IMR-90 (cell line): ENCODE measurements at regions not wholly inside any gene's neighbourhood (a gene's known extent, or its start where the extent isn't known, plus 50 kb on each side); places are given as distances from the start of the nearest gene placed in this dataset.

Experiments
- ATAC-seq: fragments of 200-7000 bp; cut with Tn5 transposase; 2 replicates; pipeline ENCODE4 v1.9.1; 2020; ENCODE audit warnings: low read depth, mild to moderate bottlenecking, moderate library complexity
- BruUV-seq: library from RNA; stranded (reverse); fragments of 400-500 nt; replicated peaks from 2 replicates; lab custom pipeline; 2021; lab: Mats Ljungman, UMichigan
- CTCF ChIA-PET: fragments of 300-600 bp; formaldehyde crosslinking; extraction: SDS; loops from one replicate; lab custom pipeline; 2021; ENCODE audit warnings: antibody characterized with exemption; lab: Yijun Ruan, JAX
- POLR2A ChIA-PET: fragments of 300-600 bp; sonication (Branson Sonifier 250); formaldehyde crosslinking; loops from one replicate; lab custom pipeline; 2022; ENCODE audit warnings: antibody characterized with exemption; ENCODE audit not compliant: unreplicated experiment; lab: Charles Lee
- DNase-seq: peaks from one replicate; pipeline ENCODE4 v3.0.0; 2013
- H2AFZ ChIP-seq: replicated peaks from 2 replicates; pipeline ENCODE3; 2013; ENCODE audit warnings: low read length, mild to moderate bottlenecking; ENCODE audit not compliant: poor library complexity
- H2AK5ac ChIP-seq: 2 replicates; pipeline ENCODE4 v1.6.1; 2013; ENCODE audit warnings: low read depth, low read length, inconsistent platforms
- H2AK9ac ChIP-seq: replicated peaks from 2 replicates; pipeline ENCODE3; 2013; ENCODE audit warnings: mild to moderate bottlenecking, low read depth, low read length, moderate library complexity; ENCODE audit not compliant: poor library complexity
- H2BK120ac ChIP-seq: 2 replicates; pipeline ENCODE4 v1.6.1; 2013; ENCODE audit warnings: low read depth, low read length, inconsistent platforms
- H2BK15ac ChIP-seq: 3 replicates; pipeline ENCODE4 v1.6.1; 2013; ENCODE audit warnings: low read depth, low read length, inconsistent platforms
- H2BK20ac ChIP-seq: 2 replicates; pipeline ENCODE4 v1.6.1; 2013; ENCODE audit warnings: low read depth, mild to moderate bottlenecking, inconsistent platforms, low read length, moderate library complexity
- H2BK5ac ChIP-seq: 2 replicates; pipeline ENCODE4 v1.6.1; 2013; ENCODE audit warnings: mild to moderate bottlenecking, low read depth, low read length, inconsistent platforms; ENCODE audit not compliant: poor library complexity, severe bottlenecking
- H3K14ac ChIP-seq: replicated peaks from 2 replicates; pipeline ENCODE4 v1.6.1; 2013; ENCODE audit warnings: low read depth, low read length, inconsistent platforms
- H3K18ac ChIP-seq: 2 replicates; pipeline ENCODE4 v1.6.1; 2013; ENCODE audit warnings: low read depth, low read length, control low read depth
- H3K23ac ChIP-seq: 2 replicates; pipeline ENCODE4 v1.6.1; 2013; ENCODE audit warnings: low read depth, low read length, inconsistent platforms
- H3K27ac ChIP-seq: 2 replicates; pipeline ENCODE4 v1.5.1; 2013; ENCODE audit warnings: mild to moderate bottlenecking, control low read depth, low read length; ENCODE audit not compliant: insufficient read depth
- H3K27me3 ChIP-seq: 2 replicates; pipeline ENCODE4 v1.6.1; 2013; ENCODE audit warnings: low read length; ENCODE audit not compliant: control insufficient read depth, insufficient read depth
- H3K36me3 ChIP-seq: 2 replicates; pipeline ENCODE4 v1.6.1; 2013; ENCODE audit warnings: low read length, mixed read lengths; ENCODE audit not compliant: control insufficient read depth, insufficient read depth
- H3K4ac ChIP-seq: 2 replicates; pipeline ENCODE4 v1.6.1; 2013; ENCODE audit warnings: low read depth, low read length, inconsistent platforms
- H3K4me1 ChIP-seq: 2 replicates; pipeline ENCODE4 v1.6.1; 2013; ENCODE audit warnings: low read length, mixed read lengths; ENCODE audit not compliant: control insufficient read depth, insufficient read depth
- H3K4me2 ChIP-seq: 2 replicates; pipeline ENCODE4 v1.6.1; 2013; ENCODE audit warnings: low read depth, mild to moderate bottlenecking, control low read depth, low read length, moderate library complexity
- H3K4me3 ChIP-seq: 2 replicates; pipeline ENCODE4 v1.5.1; 2013; ENCODE audit warnings: low read depth, mild to moderate bottlenecking, control low read depth, low read length, moderate library complexity; ENCODE audit not compliant: insufficient read depth
- H3K56ac ChIP-seq: 2 replicates; pipeline ENCODE4 v1.6.1; 2013; ENCODE audit warnings: low read length, inconsistent platforms; ENCODE audit not compliant: insufficient read depth; ENCODE audit errors: extremely low read depth
- H3K79me1 ChIP-seq, 2 experiments: 2 replicates each; pipeline ENCODE4 v1.6.1; 2013; ENCODE audit warnings: low read length in 2 of 2, inconsistent platforms in 1 of 2, low read depth in 1 of 2
- H3K9ac ChIP-seq: 2 replicates; pipeline ENCODE4 v1.6.1; 2013; ENCODE audit warnings: low read depth, low read length, control low read depth
- H3K9me1 ChIP-seq: 2 replicates; pipeline ENCODE4 v1.6.1; 2013; ENCODE audit warnings: low read length, inconsistent platforms; ENCODE audit not compliant: insufficient read depth
- H3K9me3 ChIP-seq: 2 replicates; pipeline ENCODE4 v1.6.1; 2013; ENCODE audit warnings: low read length; ENCODE audit not compliant: control insufficient read depth, insufficient read depth
- H4K20me1 ChIP-seq: 2 replicates; pipeline ENCODE4 v1.6.1; 2013; ENCODE audit warnings: low read length, inconsistent platforms; ENCODE audit not compliant: insufficient read depth
- H4K5ac ChIP-seq: 2 replicates; pipeline ENCODE4 v1.6.1; 2013; ENCODE audit warnings: mild to moderate bottlenecking, low read depth, low read length, control low read depth
- H4K8ac ChIP-seq, 2 experiments: 2 replicates each; pipeline ENCODE4 v1.6.1; 2013; ENCODE audit warnings: low read depth in 2 of 2, low read length in 2 of 2, control low read depth in 1 of 2, inconsistent platforms in 1 of 2
- H4K91ac ChIP-seq: 2 replicates; pipeline ENCODE4 v1.6.1; 2013; ENCODE audit warnings: low read depth, low read length, inconsistent platforms; ENCODE audit not compliant: insufficient read depth
- CEBPB ChIP-seq: IDR thresholded peaks from 2 replicates; pipeline ENCODE4 v1.6.1; 2012; ENCODE audit warnings: low read depth, low read length, improper control_type of control experiment
- NFE2L2 ChIP-seq: fragments of 150-350 bp; IDR thresholded peaks from 2 replicates; pipeline ENCODE4 v1.6.1; 2016; ENCODE audit warnings: low read depth, mild to moderate bottlenecking, low read length
- POLR2A ChIP-seq: IDR thresholded peaks from 2 replicates; pipeline ENCODE4 v1.6.1; 2012; ENCODE audit warnings: mild to moderate bottlenecking, low read depth, low read length
- whole genome bisulfite sequencing, 2 experiments: methylation state at CpG; one replicate each; pipeline versions ENCODE4 v1.1.5 to v1.1.7; 2013; ENCODE audit warnings: missing lambda C conversion rate in 2 of 2; ENCODE audit not compliant: insufficient read length in 1 of 2; ENCODE audit errors: extremely low coverage in 2 of 2; 5-methylcytosine and 5-hydroxymethylcytosine counted together
- dilution Hi-C: fragments of 300-500 bp; cut with HindIII; formaldehyde crosslinking; loops from one replicate; pipeline ENCODE4 v1.14.3; 2018; ENCODE audit warnings: low sequenced_read_pairs; ENCODE audit not compliant: unreplicated experiment
- in situ Hi-C: fragments of 300-500 bp; cut with MboI; formaldehyde crosslinking; loops from 3 replicates; pipeline ENCODE4 v1.14.3; 2019; ENCODE audit warnings: low sequenced_read_pairs, inconsistent platforms, mixed read lengths
- intact Hi-C: fragments of 100-400 bp; cut with micrococcal nuclease; formaldehyde crosslinking; loops from 2 replicates; pipeline ENCODE4 v1.10.0; 2022

GRCh38 chr15:31526916-31527690 is 200.5 kb downstream of the KLF13 start:
- H3K4ac ChIP-seq: no peak overlapping the region
- ChIA-PET POLR2A (no interaction called here), CTCF (no interaction called here)
- H3K23ac ChIP-seq: no peak overlapping the region
- H3K4me3 ChIP-seq: no peak overlapping the region
- no peak overlapping the region for H2BK20ac ChIP-seq
- H3K4me2 ChIP-seq: no peak overlapping the region
- H3K18ac ChIP-seq: no peak overlapping the region
- DNase-seq: no peak
- dilution Hi-C loops (no loop called here), in situ Hi-C loops (no loop called here), intact Hi-C loops (no loop called here)
- no peaks in the 10 kb centered on the region for H3K79me1 ChIP-seq
- H4K91ac ChIP-seq: no peak overlapping the region
- H2AK9ac ChIP-seq: no peak overlapping the region
- no peaks in the 10 kb centered on the region for H3K9me3 ChIP-seq
- BruUV-seq: no TSS peak
- no peak overlapping the region for H2BK15ac ChIP-seq
- no peak overlapping the region for H3K14ac ChIP-seq
- H2AK5ac ChIP-seq: no peak overlapping the region
- no peak overlapping the region for H3K9ac ChIP-seq
- H3K4me1 ChIP-seq: no peaks in the 10 kb centered on the region
- no peak for ATAC-seq
- H4K8ac ChIP-seq: no peak overlapping the region
- no peak overlapping the region for H2AFZ ChIP-seq
- no peak overlapping the region for H2BK5ac ChIP-seq
- no peak overlapping the region for H3K27ac ChIP-seq
- H3K36me3 ChIP-seq: no peaks in the 10 kb centered on the region
- WGBS, 2 experiments: no CpG with 5 or more reads among the region's 15 CpGs
- no peak overlapping the region for H4K5ac ChIP-seq
- no peak overlapping the region for H3K56ac ChIP-seq
- H3K27me3 ChIP-seq: peaks cover 23% of the 10 kb centered on the region
- TF ChIP-seq NFE2L2 (no peak), POLR2A (no peak), CEBPB (no peak)
- no peaks in the 10 kb centered on the region for H4K20me1 ChIP-seq
- no peak overlapping the region for H2BK120ac ChIP-seq
- no peaks in the 10 kb centered on the region for H3K9me1 ChIP-seq
